Hepatocyte (in vitro differentiated cells): ENCODE measurements at regions not wholly inside any gene's neighbourhood (a gene's known extent, or its start where the extent isn't known, plus 50 kb on each side); places are given as distances from the start of the nearest gene placed in this dataset.

Experiments
- DNase-seq: peaks from one replicate; pipeline ENCODE4 v3.0.0-alpha.2; 2016; ENCODE audit warnings: low spot score
- H2AFZ ChIP-seq: fragments of 200-600 bp; sonication (generic); 2 replicates; pipeline ENCODE4 v1.6.0; 2016; ENCODE audit warnings: antibody characterized with exemption, mild to moderate bottlenecking
- H3K27ac ChIP-seq: fragments of 200-600 bp; sonication (generic); 2 replicates; pipeline ENCODE4 v1.5.1; 2016; ENCODE audit warnings: mild to moderate bottlenecking
- H3K27me3 ChIP-seq: fragments of 200-600 bp; sonication (generic); 2 replicates; pipeline ENCODE4 v1.6.1; 2016
- H3K36me3 ChIP-seq: fragments of 200-600 bp; sonication (generic); replicated peaks from 2 replicates; pipeline ENCODE4 v1.5.1; 2016; ENCODE audit warnings: low read depth; ENCODE audit not compliant: insufficient read depth
- H3K4me1 ChIP-seq: fragments of 200-600 bp; sonication (generic); 2 replicates; pipeline ENCODE4 v1.5.1; 2016; ENCODE audit warnings: mild to moderate bottlenecking, moderate library complexity; ENCODE audit not compliant: insufficient read depth
- H3K4me2 ChIP-seq: fragments of 200-600 bp; sonication (generic); 2 replicates; pipeline ENCODE4 v1.6.0; 2016
- H3K4me3 ChIP-seq: fragments of 200-600 bp; sonication (generic); 2 replicates; pipeline ENCODE4 v1.5.1; 2016; ENCODE audit warnings: mild to moderate bottlenecking
- H3K79me2 ChIP-seq: fragments of 200-600 bp; sonication (generic); 2 replicates; pipeline ENCODE4 v1.6.0; 2017; ENCODE audit warnings: mild to moderate bottlenecking
- H3K9me2 ChIP-seq: fragments of 200-600 bp; sonication (generic); replicated peaks from 2 replicates; pipeline ENCODE4 v1.6.0; 2017; ENCODE audit warnings: mild to moderate bottlenecking; ENCODE audit not compliant: insufficient read depth
- H3K9me3 ChIP-seq: fragments of 200-600 bp; sonication (generic); 2 replicates; pipeline ENCODE4 v1.5.1; 2016; ENCODE audit warnings: low read depth, mild to moderate bottlenecking
- H4K20me1 ChIP-seq: fragments of 200-600 bp; sonication (generic); 2 replicates; pipeline ENCODE4 v1.6.0; 2016; ENCODE audit warnings: mild to moderate bottlenecking; ENCODE audit not compliant: insufficient read depth, poor library complexity, severe bottlenecking
- CTCF ChIP-seq: fragments of 200-600 bp; sonication (generic); IDR thresholded peaks from 2 replicates; pipeline ENCODE4 v1.5.1; 2016; ENCODE audit warnings: antibody characterized with exemption, mild to moderate bottlenecking; ENCODE audit not compliant: poor library complexity
- EZH2 ChIP-seq: fragments of 200-600 bp; sonication (generic); IDR thresholded peaks from 2 replicates; pipeline ENCODE4 v1.6.1; 2016; ENCODE audit warnings: antibody characterized with exemption, mild to moderate bottlenecking, borderline replicate concordance
- EZH2phosphoT487 ChIP-seq: fragments of 200-600 bp; sonication (generic); IDR thresholded peaks from one replicate; pipeline ENCODE4 v1.6.1; 2018; ENCODE audit warnings: antibody characterized with exemption, mild to moderate bottlenecking, low read depth, moderate library complexity; ENCODE audit not compliant: unreplicated experiment, severe bottlenecking
- WGBS: methylation state at CpG from one replicate; pipeline ENCODE4 v1.1.6; 2016; ENCODE audit warnings: low lambda C conversion rate; ENCODE audit errors: missing lambda C conversion rate; 5-methylcytosine and 5-hydroxymethylcytosine counted together

GRCh38 chr3:1798711-1799405 is 299.8 kb upstream of the CNTN4 start:
- Histone ChIP-seq H3K79me2 (no peaks in the 10 kb centered on the region), H3K4me3 (no peak overlapping the region), H3K9me3 (no peaks in the 10 kb centered on the region), H3K9me2 (no peaks in the 10 kb centered on the region), H3K36me3 (no peaks in the 10 kb centered on the region), H3K27me3 (no peaks in the 10 kb centered on the region), H4K20me1 (no peaks in the 10 kb centered on the region), H2AFZ (no peak overlapping the region), H3K4me1 (no peaks in the 10 kb centered on the region), H3K27ac (no peak overlapping the region), H3K4me2 (no peak overlapping the region)
- 91% methylated on average over 10 of the region's 10 CpGs for WGBS
- no peak for TF ChIP-seq EZH2phosphoT487
- TF ChIP-seq CTCF, result no peak
- no peak for TF ChIP-seq EZH2
- DNase-seq, result no peak

GRCh38 chr3:1805331-1805730 is 293.3 kb upstream of the CNTN4 start:
- Histone ChIP-seq H3K27ac (no peak overlapping the region), H4K20me1 (no peaks in the 10 kb centered on the region), H3K79me2 (no peaks in the 10 kb centered on the region), H2AFZ (no peak overlapping the region), H3K36me3 (no peaks in the 10 kb centered on the region), H3K4me2 (no peak overlapping the region), H3K9me2 (no peaks in the 10 kb centered on the region), H3K27me3 (no peaks in the 10 kb centered on the region), H3K4me3 (no peak overlapping the region), H3K4me1 (no peaks in the 10 kb centered on the region), H3K9me3 (no peaks in the 10 kb centered on the region)
- WGBS, result 92% methylated on average over 3 of the region's 3 CpGs
- no peak for TF ChIP-seq EZH2
- TF ChIP-seq CTCF, result no peak
- no peak for TF ChIP-seq EZH2phosphoT487
- DNase-seq, result no peak

- H3K27ac ChIP-seq, result no peak overlapping the region
- H3K27me3 ChIP-seq, result no peaks in the 10 kb centered on the region
- H3K4me3 ChIP-seq, result no peak overlapping the region
- no peak for TF ChIP-seq EZH2phosphoT487
- TF ChIP-seq EZH2, result no peak
- no peak for TF ChIP-seq CTCF
- H3K79me2 ChIP-seq, result no peaks in the 10 kb centered on the region
- no peaks in the 10 kb centered on the region for H3K9me2 ChIP-seq
- no peak overlapping the region for H2AFZ ChIP-seq
- DNase-seq, result no peak
- WGBS, result 82% methylated on average over 1 of the region's 1 CpG
- H3K36me3 ChIP-seq, result no peaks in the 10 kb centered on the region
- no peaks in the 10 kb centered on the region for H3K9me3 ChIP-seq
- no peaks in the 10 kb centered on the region for H3K4me1 ChIP-seq
- H4K20me1 ChIP-seq, result no peaks in the 10 kb centered on the region
- H3K4me2 ChIP-seq, result no peak overlapping the region
These were observed 290.1 kb upstream of the CNTN4 start for GRCh38 chr3:1808590-1808989.
